ENCODE measurements at regions not wholly inside any gene's neighbourhood (a gene's known extent, or its start where the extent isn't known, plus 50 kb on each side); places are given as distances from the start of the nearest gene placed in this dataset.
"Not testable (repeated sequence)": the region's sequence is repeated elsewhere in the genome, so short reads cannot be mapped to it uniquely, and the experiment has no call there.

- no peaks in the 10 kb centered on the region for H3K36me3 ChIP-seq (ENCODE audit: control insufficient read depth, low read length)
- H3F3A ChIP-seq (ENCODE audit: control insufficient read depth, insufficient read depth), result no peaks in the 10 kb centered on the region
- H4K20me1 ChIP-seq (ENCODE audit: control insufficient read depth, insufficient read depth, low read depth, low read length), result no peaks in the 10 kb centered on the region
- no peaks in the 10 kb centered on the region for H3K4me1 ChIP-seq (ENCODE audit: control insufficient read depth, low read length)
- no peaks in the 10 kb centered on the region for H3K9me3 ChIP-seq (ENCODE audit: control insufficient read depth, insufficient read depth, low read length)
- no peaks in the 10 kb centered on the region for H3K79me2 ChIP-seq (ENCODE audit: control insufficient read depth, low read length)
- no peak overlapping the region for H3K27ac ChIP-seq (ENCODE audit: low read depth, low read length)
- H3K4me3 ChIP-seq (ENCODE audit: low read length), result no peak overlapping the region
- no peaks in the 10 kb centered on the region for H3K27me3 ChIP-seq (ENCODE audit: control insufficient read depth, low read length)
- no peaks in the 10 kb centered on the region for H3K9me2 ChIP-seq (replicated peaks; ENCODE audit: control insufficient read depth, low read length)
- no peak overlapping the region for H3K4me2 ChIP-seq (ENCODE audit: low read length)
- TF ChIP-seq, protein P1, sequence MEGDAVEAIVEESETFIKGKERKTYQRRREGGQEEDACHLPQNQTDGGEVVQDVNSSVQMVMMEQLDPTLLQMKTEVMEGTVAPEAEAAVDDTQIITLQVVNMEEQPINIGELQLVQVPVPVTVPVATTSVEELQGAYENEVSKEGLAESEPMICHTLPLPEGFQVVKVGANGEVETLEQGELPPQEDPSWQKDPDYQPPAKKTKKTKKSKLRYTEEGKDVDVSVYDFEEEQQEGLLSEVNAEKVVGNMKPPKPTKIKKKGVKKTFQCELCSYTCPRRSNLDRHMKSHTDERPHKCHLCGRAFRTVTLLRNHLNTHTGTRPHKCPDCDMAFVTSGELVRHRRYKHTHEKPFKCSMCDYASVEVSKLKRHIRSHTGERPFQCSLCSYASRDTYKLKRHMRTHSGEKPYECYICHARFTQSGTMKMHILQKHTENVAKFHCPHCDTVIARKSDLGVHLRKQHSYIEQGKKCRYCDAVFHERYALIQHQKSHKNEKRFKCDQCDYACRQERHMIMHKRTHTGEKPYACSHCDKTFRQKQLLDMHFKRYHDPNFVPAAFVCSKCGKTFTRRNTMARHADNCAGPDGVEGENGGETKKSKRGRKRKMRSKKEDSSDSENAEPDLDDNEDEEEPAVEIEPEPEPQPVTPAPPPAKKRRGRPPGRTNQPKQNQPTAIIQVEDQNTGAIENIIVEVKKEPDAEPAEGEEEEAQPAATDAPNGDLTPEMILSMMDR (IDR thresholded peaks at IDR 0.05; ENCODE audit: low read depth, low read length, poor library complexity, severe bottlenecking), result no peak
These were observed 903.5 kb downstream of the DNAJB9 start for GRCh38 chr7:109473172-109473571.

GRCh38 chr7:109476409-109476808 is 906.7 kb downstream of the DNAJB9 start:
- Histone ChIP-seq H4K20me1 (ENCODE audit: control insufficient read depth, insufficient read depth, low read depth, low read length) (no peaks in the 10 kb centered on the region), H3F3A (ENCODE audit: control insufficient read depth, insufficient read depth) (no peaks in the 10 kb centered on the region), H3K27ac (ENCODE audit: low read depth, low read length) (no peak overlapping the region), H3K9me2 (replicated peaks; ENCODE audit: control insufficient read depth, low read length) (no peaks in the 10 kb centered on the region), H3K36me3 (ENCODE audit: control insufficient read depth, low read length) (no peaks in the 10 kb centered on the region), H3K27me3 (ENCODE audit: control insufficient read depth, low read length) (no peaks in the 10 kb centered on the region), H3K4me3 (ENCODE audit: low read length) (no peak overlapping the region), H3K4me2 (ENCODE audit: low read length) (no peak overlapping the region), H3K4me1 (ENCODE audit: control insufficient read depth, low read length) (no peaks in the 10 kb centered on the region), H3K79me2 (ENCODE audit: control insufficient read depth, low read length) (no peaks in the 10 kb centered on the region), H3K9me3 (ENCODE audit: control insufficient read depth, insufficient read depth, low read length) (no peaks in the 10 kb centered on the region)
- no peak for TF ChIP-seq EZH2phosphoT487 (IDR thresholded peaks at IDR 0.05; ENCODE audit: borderline replicate concordance, low read length)
- TF ChIP-seq, protein P1 (IDR thresholded peaks at IDR 0.05; ENCODE audit: low read depth, low read length, poor library complexity, severe bottlenecking), result no peak

- H3K4me2 ChIP-seq (ENCODE audit: low read length), result no peak overlapping the region
These were observed 909.7 kb downstream of the DNAJB9 start for GRCh38 chr7:109479388-109479787.

DNA sequence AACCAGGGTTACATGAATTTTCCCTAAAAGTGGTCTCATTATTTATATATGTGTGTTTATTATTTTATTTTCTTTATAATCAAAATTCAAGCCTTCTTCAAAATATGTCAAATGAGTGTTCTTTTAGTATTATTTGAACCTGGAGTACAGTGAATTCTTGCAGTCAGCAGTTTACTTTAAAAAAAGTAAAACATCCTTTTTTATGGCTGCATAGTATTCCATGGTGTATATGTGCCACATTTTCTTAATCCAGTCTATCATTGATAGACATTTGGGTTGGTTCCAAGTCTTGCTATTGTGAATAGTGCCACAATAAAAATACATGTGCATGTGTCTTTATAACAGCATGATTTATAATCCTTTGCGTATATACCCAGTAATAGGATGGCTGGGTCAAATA is 920.9 kb downstream of the DNAJB9 start:
- H3K79me2 ChIP-seq (ENCODE audit: control insufficient read depth, low read length); H4K20me1 ChIP-seq (ENCODE audit: control insufficient read depth, insufficient read depth, low read depth, low read length); H3K4me3 ChIP-seq (ENCODE audit: low read length); H3K4me2 ChIP-seq (ENCODE audit: low read length); H3K27me3 ChIP-seq (ENCODE audit: control insufficient read depth, low read length); H3K4me1 ChIP-seq (ENCODE audit: control insufficient read depth, low read length); H3K27ac ChIP-seq (ENCODE audit: low read depth, low read length); H3K36me3 ChIP-seq (ENCODE audit: control insufficient read depth, low read length); H3K9me3 ChIP-seq (ENCODE audit: control insufficient read depth, insufficient read depth, low read length); H3K9me2 ChIP-seq (replicated peaks; ENCODE audit: control insufficient read depth, low read length); H3F3A ChIP-seq (ENCODE audit: control insufficient read depth, insufficient read depth): not testable (repeated sequence)

More at GRCh38 chr7:109479388-109479787, 909.7 kb downstream of the DNAJB9 start:
- Histone ChIP-seq H3K36me3 (ENCODE audit: control insufficient read depth, low read length) (no peaks in the 10 kb centered on the region), H3K4me1 (ENCODE audit: control insufficient read depth, low read length) (no peaks in the 10 kb centered on the region), H4K20me1 (ENCODE audit: control insufficient read depth, insufficient read depth, low read depth, low read length) (no peaks in the 10 kb centered on the region), H3F3A (ENCODE audit: control insufficient read depth, insufficient read depth) (no peaks in the 10 kb centered on the region), H3K79me2 (ENCODE audit: control insufficient read depth, low read length) (no peaks in the 10 kb centered on the region), H3K27ac (ENCODE audit: low read depth, low read length) (no peak overlapping the region), H3K27me3 (ENCODE audit: control insufficient read depth, low read length) (no peaks in the 10 kb centered on the region), H3K9me2 (replicated peaks; ENCODE audit: control insufficient read depth, low read length) (no peaks in the 10 kb centered on the region), H3K4me3 (ENCODE audit: low read length) (no peak overlapping the region), H3K9me3 (ENCODE audit: control insufficient read depth, insufficient read depth, low read length) (no peaks in the 10 kb centered on the region)
- TF ChIP-seq EZH2phosphoT487 (IDR thresholded peaks at IDR 0.05; ENCODE audit: borderline replicate concordance, low read length), result no peak
- TF ChIP-seq, protein P1 (IDR thresholded peaks at IDR 0.05; ENCODE audit: low read depth, low read length, poor library complexity, severe bottlenecking), result no peak
